H1 (cell line): ENCODE measurements at regions not wholly inside any gene's neighbourhood (a gene's known extent, or its start where the extent isn't known, plus 50 kb on each side); places are given as distances from the start of the nearest gene placed in this dataset.

Experiments used
- CTCF ChIA-PET: fragments of 300-600 bp; sonication (Branson Sonifier 250); formaldehyde crosslinking; loops from one replicate; lab custom pipeline; 2021; ENCODE audit not compliant: partially characterized antibody; lab: Charles Lee
- POLR2A ChIA-PET: fragments of 300-600 bp; sonication (Branson Sonifier 250); formaldehyde crosslinking; loops from one replicate; lab custom pipeline; 2021; ENCODE audit warnings: inconsistent platforms; ENCODE audit not compliant: partially characterized antibody; lab: Charles Lee
- DNase-seq, 2 experiments: peaks; one replicate each; pipeline versions ENCODE4 v3.0.0 to v3.0.0-alpha.2; 2010 to 2022; ENCODE audit warnings: low spot score in 2 of 2, low read depth in 1 of 2, mixed read lengths in 1 of 2
- FAIRE-seq: peaks from 2 replicates; lab custom pipeline; 2011; peaks lifted over from hg19 to GRCh38; lab: Jason Lieb, UNC
- H2AFZ ChIP-seq: 2 replicates; pipeline ENCODE4 v1.8.1; 2012; ENCODE audit warnings: low read length, inconsistent platforms
- H2AK5ac ChIP-seq: 2 replicates; pipeline ENCODE4 v1.6.1; 2013; ENCODE audit warnings: low read depth, low read length
- H2BK120ac ChIP-seq: replicated peaks from 2 replicates; pipeline ENCODE3; 2013; ENCODE audit warnings: low read depth, low read length, inconsistent platforms
- H2BK12ac ChIP-seq: 2 replicates; pipeline ENCODE4 v1.6.1; 2013; ENCODE audit warnings: low read depth, low read length
- H2BK15ac ChIP-seq: 2 replicates; pipeline ENCODE4 v1.6.1; 2013; ENCODE audit warnings: low read length
- H2BK20ac ChIP-seq: 2 replicates; pipeline ENCODE4 v1.6.1; 2013; ENCODE audit warnings: low read length
- H2BK5ac ChIP-seq: 2 replicates; pipeline ENCODE4 v1.6.1; 2013; ENCODE audit warnings: low read depth, low read length
- H3K14ac ChIP-seq: 2 replicates; pipeline ENCODE4 v1.6.1; 2013; ENCODE audit warnings: inconsistent platforms; ENCODE audit not compliant: insufficient read length
- H3K18ac ChIP-seq: 2 replicates; pipeline ENCODE4 v1.6.1; 2013; ENCODE audit warnings: low read length; ENCODE audit errors: extremely low read depth
- H3K23ac ChIP-seq: 2 replicates; pipeline ENCODE4 v1.6.1; 2013; ENCODE audit warnings: inconsistent platforms; ENCODE audit not compliant: insufficient read length
- H3K23me2 ChIP-seq: 2 replicates; pipeline ENCODE4 v1.6.1; 2013; ENCODE audit warnings: low read depth, low read length
- H3K27ac ChIP-seq: 2 replicates; pipeline ENCODE4 v1.6.1; 2011; ENCODE audit warnings: low read depth, low read length, inconsistent platforms
- H3K27me3 ChIP-seq, 4 experiments: replicated peaks in 1 of 4; 1 replicate in 1 of 4; 2 replicates in 3 of 4; pipeline versions ENCODE4 v1.6.1 to v1.8.1; 2011 to 2013; ENCODE audit warnings: low read length in 3 of 4, mild to moderate bottlenecking in 3 of 4, inconsistent platforms in 2 of 4, mixed read lengths in 2 of 4, moderate library complexity in 1 of 4; ENCODE audit not compliant: control insufficient read depth in 3 of 4, insufficient read depth in 3 of 4; ENCODE audit errors: extremely low read depth in 1 of 4
- H3K36me3 ChIP-seq, 4 experiments: 2 replicates each; pipeline versions ENCODE4 v1.6.1 to v1.8.1; 2011 to 2013; ENCODE audit warnings: mild to moderate bottlenecking in 4 of 4, low read length in 3 of 4, moderate library complexity in 2 of 4, control low read depth in 1 of 4, inconsistent platforms in 1 of 4; ENCODE audit not compliant: insufficient read depth in 4 of 4, control insufficient read depth in 2 of 4
- H3K4ac ChIP-seq: replicated peaks from 2 replicates; pipeline ENCODE3; 2013; ENCODE audit warnings: low read length, low read depth, mixed read lengths, inconsistent platforms; ENCODE audit not compliant: insufficient read length
- H3K4me1 ChIP-seq, 4 experiments: replicated peaks in 1 of 4; 1 replicate in 1 of 4; 2 replicates in 3 of 4; pipeline versions ENCODE4 v1.6.1 to v1.8.1; 2011 to 2013; ENCODE audit warnings: low read length in 3 of 4, inconsistent platforms in 2 of 4, mixed read lengths in 1 of 4; ENCODE audit not compliant: insufficient read depth in 4 of 4, control insufficient read depth in 3 of 4
- H3K4me2 ChIP-seq, 2 experiments: 2 replicates each; pipeline versions ENCODE4 v1.6.1 to v1.8.1; 2011 to 2013; ENCODE audit warnings: low read depth in 2 of 2, low read length in 2 of 2, control low read depth in 1 of 2, inconsistent platforms in 1 of 2, mild to moderate bottlenecking in 1 of 2; ENCODE audit not compliant: insufficient read depth in 1 of 2
- H3K4me3 ChIP-seq, 4 experiments: fragments of 200-600, 300-600 bp in 1 of 4; sonication (generic), shearing (Covaris generic), sonication (Bioruptor Twin) in 1 of 4; 2 replicates each; pipeline versions ENCODE4 v1.5.1 to v1.8.1; 2011 to 2016; ENCODE audit warnings: low read length in 4 of 4, low read depth in 3 of 4, control low read depth in 2 of 4, inconsistent platforms in 2 of 4, mild to moderate bottlenecking in 2 of 4, mixed read lengths in 1 of 4, moderate library complexity in 1 of 4; ENCODE audit not compliant: insufficient read depth in 2 of 4; ENCODE audit errors: extremely low read depth in 1 of 4
- H3K56ac ChIP-seq: replicated peaks from 2 replicates; pipeline ENCODE3; 2013; ENCODE audit warnings: low read depth, mild to moderate bottlenecking, mixed read lengths, low read length, inconsistent platforms; ENCODE audit not compliant: insufficient read length
- H3K79me1 ChIP-seq: 2 replicates; pipeline ENCODE4 v1.6.1; 2013; ENCODE audit warnings: low read depth, low read length, control low read depth
- H3K79me2 ChIP-seq, 2 experiments: 2 replicates each; pipeline versions ENCODE4 v1.6.1 to v1.8.1; 2012 to 2013; ENCODE audit warnings: low read length in 2 of 2, mild to moderate bottlenecking in 2 of 2, inconsistent platforms in 1 of 2; ENCODE audit not compliant: insufficient read depth in 2 of 2, control insufficient read depth in 1 of 2
- H3K9ac ChIP-seq, 4 experiments: replicated peaks in 1 of 4; 1 replicate in 1 of 4; 2 replicates in 3 of 4; pipeline versions ENCODE4 v1.6.1 to v1.8.1; 2011 to 2013; ENCODE audit warnings: low read depth in 3 of 4, low read length in 3 of 4, control low read depth in 2 of 4, mild to moderate bottlenecking in 2 of 4, moderate library complexity in 2 of 4, inconsistent platforms in 1 of 4; ENCODE audit errors: extremely low read depth in 1 of 4
- H3K9me3 ChIP-seq, 2 experiments: 2 replicates each; pipeline versions ENCODE4 v1.6.1 to v1.8.1; 2012 to 2013; ENCODE audit warnings: mild to moderate bottlenecking in 2 of 2, moderate library complexity in 2 of 2, control low read depth in 1 of 2, inconsistent platforms in 1 of 2, low read depth in 1 of 2, low read length in 1 of 2, mixed read lengths in 1 of 2; ENCODE audit not compliant: insufficient read depth in 2 of 2
- H4K20me1 ChIP-seq, 2 experiments: replicated peaks in 1 of 2; 2 replicates each; pipeline versions ENCODE3 to v1.8.1; 2011 to 2013; ENCODE audit warnings: inconsistent platforms in 2 of 2, low read length in 2 of 2, mild to moderate bottlenecking in 1 of 2; ENCODE audit not compliant: insufficient read depth in 2 of 2, control insufficient read depth in 1 of 2
- H4K5ac ChIP-seq: 2 replicates; pipeline ENCODE4 v1.6.1; 2013; ENCODE audit warnings: low read length, low read depth, mixed read lengths, inconsistent platforms; ENCODE audit not compliant: insufficient read length
- H4K8ac ChIP-seq: 2 replicates; pipeline ENCODE4 v1.8.0; 2013; ENCODE audit warnings: mild to moderate bottlenecking, moderate library complexity, low read length, inconsistent platforms; ENCODE audit not compliant: insufficient read depth; ENCODE audit errors: extremely low read depth
- H4K91ac ChIP-seq: replicated peaks from 2 replicates; pipeline ENCODE3; 2013; ENCODE audit warnings: low read length, mixed read lengths, inconsistent platforms; ENCODE audit not compliant: insufficient read length
- CTCF ChIP-seq, 3 experiments: IDR thresholded peaks; 1 replicate in 2 of 3; 2 replicates in 1 of 3; pipeline versions ENCODE4 v1.5.1 to v1.6.1; 2011; ENCODE audit warnings: low read length in 3 of 3, mild to moderate bottlenecking in 3 of 3, inconsistent platforms in 2 of 3, low read depth in 1 of 3, moderate library complexity in 1 of 3; ENCODE audit not compliant: insufficient read depth in 1 of 3; ENCODE audit errors: control extremely low read depth in 1 of 3
- KDM5A ChIP-seq: fragments of 200-600 bp; IDR thresholded peaks from 2 replicates; pipeline ENCODE4 v1.7.1; 2012; ENCODE audit warnings: mild to moderate bottlenecking, low read length, inconsistent platforms, mixed read lengths
- RAD21 ChIP-seq, 2 experiments: IDR thresholded peaks in 1 of 2; conservative IDR thresholded peaks in 1 of 2; 2 replicates each; pipeline ENCODE4 v1.6.1; 2011; ENCODE audit warnings: low read depth in 2 of 2, low read length in 2 of 2, improper control_type of control experiment in 1 of 2, inconsistent platforms in 1 of 2, mild to moderate bottlenecking in 1 of 2, moderate library complexity in 1 of 2
- WGBS, 2 experiments: shearing (Covaris generic) in 1 of 2; methylation state at CpG; one replicate each; pipeline versions ENCODE4 v1.1.6 to v1.1.7; 2013 to 2015; ENCODE audit warnings: low lambda C conversion rate in 2 of 2, mixed read lengths in 2 of 2, inconsistent platforms in 1 of 2, low coverage in 1 of 2, missing lambda C conversion rate in 1 of 2; ENCODE audit not compliant: insufficient replicate concordance in 2 of 2, insufficient coverage in 1 of 2, insufficient read length in 1 of 2; ENCODE audit errors: extremely low coverage in 1 of 2, missing lambda C conversion rate in 1 of 2; 5-methylcytosine and 5-hydroxymethylcytosine counted together

- no peak overlapping the region for H4K5ac ChIP-seq
- H2BK120ac ChIP-seq = no peak overlapping the region
- no peaks in the 10 kb centered on the region for H3K79me2 ChIP-seq
- 0 out of 4 replicates have a peak, but pooled peaks cover 0 to 3% of the 10 kb centered on the region in 2 experiments for H3K9me3 ChIP-seq
- H3K4me2 ChIP-seq = no peak overlapping the region
- no peaks in the 10 kb centered on the region; the same call in 1 of the 2 replicates for H3K23me2 ChIP-seq
- ChIA-PET POLR2A (interaction anchor here (1.2 kb wide), 1 partner anchor 258 kb away, joined by 3 read pairs; no protein-coding TSS in a partner anchor), CTCF (interaction anchor here (0.6 to 6.9 kb wide), 44 partner anchors 8 to 948 kb away, joined by 3 to 35 read pairs (median 4); partner anchors contain the start of gene CLDN1)
- DNase-seq = no peak
- no peak overlapping the region for H2BK20ac ChIP-seq
- TF ChIP-seq KDM5A (no peak), RAD21 (IDR thresholded peaks at IDR 0.05 in 1 of 2, conservative IDR thresholded peaks at IDR 0.05 in 1 of 2; ENCODE audit: low read depth in 2 of 2, low read length in 2 of 2) (peak; percentile 62 to 63), CTCF (IDR thresholded peaks at IDR 0.05; ENCODE audit: control extremely low read depth in 1 of 3, insufficient read depth in 1 of 3, low read depth in 1 of 3, low read length in 3 of 3) (peak in 2 of 3 experiments; percentile 39 to 40; a peak in 2 of 4 replicates)
- H3K14ac ChIP-seq = no peak overlapping the region
- no peak overlapping the region for H3K4me3 ChIP-seq
- H3K4me1 ChIP-seq = no peaks in the 10 kb centered on the region
- H4K20me1 ChIP-seq = no peaks in the 10 kb centered on the region
- H2AK5ac ChIP-seq = no peak overlapping the region
- no peak overlapping the region for H3K18ac ChIP-seq
- no peak overlapping the region for H2AFZ ChIP-seq
- no peaks in the 10 kb centered on the region for H3K79me1 ChIP-seq
- H3K9ac ChIP-seq = no peak overlapping the region
- no peak overlapping the region for H2BK15ac ChIP-seq
- 57% methylated on average over 4 of the region's 4 CpGs; no CpG with 5 or more reads in 1 of the 2 experiments for WGBS, 2 experiments
- no peak overlapping the region for H2BK12ac ChIP-seq
- no peak overlapping the region for H3K56ac ChIP-seq
- no peak overlapping the region for H2BK5ac ChIP-seq
- H3K27me3 ChIP-seq = no peaks in the 10 kb centered on the region
- no peak overlapping the region for H3K4ac ChIP-seq
- FAIRE-seq = no peak
- H4K8ac ChIP-seq = no peak overlapping the region
- no peak overlapping the region for H3K23ac ChIP-seq
- H3K36me3 ChIP-seq = no peaks in the 10 kb centered on the region
- H4K91ac ChIP-seq = no peak overlapping the region
- no peak overlapping the region for H3K27ac ChIP-seq
Observed at GRCh38 chr3:190224863-190225692, 97.2 kb downstream of the CLDN1 start.
